ENCODE measurements at regions not wholly inside any gene's neighbourhood (a gene's known extent, or its start where the extent isn't known, plus 50 kb on each side); places are given as distances from the start of the nearest gene placed in this dataset.

DNA sequence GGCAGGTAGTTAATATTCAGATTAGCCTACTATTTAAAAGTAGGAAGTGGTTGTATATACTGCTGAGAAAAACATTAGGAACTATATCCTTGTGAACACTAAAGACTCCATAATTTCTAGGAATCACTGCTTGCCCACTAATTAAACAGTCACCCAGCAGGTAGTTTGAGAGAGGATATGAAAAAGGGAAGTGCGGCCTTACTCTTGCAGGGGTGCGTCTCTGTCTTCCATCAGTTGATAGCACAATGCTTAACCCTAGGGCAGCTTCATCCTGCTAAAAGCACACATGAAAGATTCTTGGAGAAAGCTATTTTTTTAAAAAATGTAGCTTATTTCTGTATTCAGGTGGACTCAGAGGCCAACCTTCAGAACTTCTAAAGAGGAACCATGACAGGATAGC is 53.1 kb upstream of the ATP5MC3 start:
- no peak for ATAC-seq

- ATAC-seq: no peak
Observed at GRCh38 chr2:175234153-175234552, 52.6 kb upstream of the ATP5MC3 start.

GRCh38 chr2:175233135-175233719 is 51.7 kb upstream of the ATP5MC3 start:
- no peak for ATAC-seq
